Nucleus accumbens (tissue), 56 donors: ENCODE measurements at regions not wholly inside any gene's neighbourhood (a gene's known extent, or its start where the extent isn't known, plus 50 kb on each side); places are given as distances from the start of the nearest gene placed in this dataset.
"Not testable (repeated sequence)": the region's sequence is repeated elsewhere in the genome, so short reads cannot be mapped to it uniquely, and the experiment has no call there.

Source experiments
- DNase-seq, 56 donors: peaks; one replicate each; lab custom pipeline; 2025; lab: John Stamatoyannopoulos, UW

GRCh38 chr4:13921805-13922204, 294.3 kb upstream of the BOD1L1 start:
- DNase-seq, result no peak

- DNase-seq, result no peak
Measured at GRCh38 chr4:13922459-13922858, 294.9 kb upstream of the BOD1L1 start.

- no peak for DNase-seq
Measured at GRCh38 chr4:13922873-13923645, 295.5 kb upstream of the BOD1L1 start.

- DNase-seq, result not testable (repeated sequence)
Measured at GRCh38 chr4:13924900-13925299, 297.4 kb upstream of the BOD1L1 start.

- no peak for DNase-seq
Measured at GRCh38 chr4:13928214-13928613, 300.7 kb upstream of the BOD1L1 start.

GRCh38 chr4:13930155-13930554, 302.6 kb upstream of the BOD1L1 start:
- DNase-seq, result no peak

- DNase-seq, result no peak
Measured at GRCh38 chr4:13933191-13933590, 305.7 kb upstream of the BOD1L1 start.

GRCh38 chr4:13938299-13938698, 310.8 kb upstream of the BOD1L1 start:
- DNase-seq, result no peak

GRCh38 chr4:13940921-13941320, 313.4 kb upstream of the BOD1L1 start:
- DNase-seq, result no peak

GRCh38 chr4:13942977-13943376, 315.5 kb upstream of the BOD1L1 start:
- peak in 3 of 56 donors; percentile 1 to 34 (median 6) for DNase-seq

- no peak for DNase-seq
Measured at GRCh38 chr4:13944095-13944511, 316.6 kb upstream of the BOD1L1 start.

- no peak for DNase-seq
Measured at GRCh38 chr4:13947921-13948320, 320.4 kb upstream of the BOD1L1 start.

- DNase-seq, result no peak
Measured at GRCh38 chr4:13950491-13950890, 323.0 kb upstream of the BOD1L1 start.

- no peak for DNase-seq
Measured at GRCh38 chr4:13953083-13953482, 325.6 kb upstream of the BOD1L1 start.

GRCh38 chr4:13955551-13955950, 328.0 kb upstream of the BOD1L1 start:
- no peak for DNase-seq

- DNase-seq, result no peak
Measured at GRCh38 chr4:13956947-13957346, 329.4 kb upstream of the BOD1L1 start.

- DNase-seq, result no peak
Measured at GRCh38 chr4:13957871-13958270, 330.3 kb upstream of the BOD1L1 start.

- DNase-seq, result peak in 3 of 56 donors; percentile 0 to 14 (median 4)
Measured at GRCh38 chr4:13963601-13964000, 336.1 kb upstream of the BOD1L1 start.

GRCh38 chr4:13966231-13967195, 339.0 kb upstream of the BOD1L1 start:
- peak in 7 of 56 donors; percentile 2 to 31 (median 12) for DNase-seq

- DNase-seq, result no peak
Measured at GRCh38 chr4:13968723-13969122, 341.2 kb upstream of the BOD1L1 start.

- no peak for DNase-seq
Measured at GRCh38 chr4:13970349-13970748, 342.8 kb upstream of the BOD1L1 start.
